T-cell (primary cell): ENCODE measurements at regions not wholly inside any gene's neighbourhood (a gene's known extent, or its start where the extent isn't known, plus 50 kb on each side); places are given as distances from the start of the nearest gene placed in this dataset.
"Not testable (repeated sequence)": the region's sequence is repeated elsewhere in the genome, so short reads cannot be mapped to it uniquely, and the experiment has no call there.

ENCODE experiments used
- ATAC-seq, 4 experiments: fragments of 200-7000 bp in 3 of 4; fragments of 150-1000 bp in 1 of 4; cut with Tn5 transposase; replicated peaks in 1 of 4; 1 replicate in 3 of 4; 2 replicates in 1 of 4; pipeline ENCODE4 v1.10.0; 2021; ENCODE audit warnings: moderate library complexity in 3 of 4, mild to moderate bottlenecking in 2 of 4, moderate number of reproducible peaks in 1 of 4
- CTCF ChIA-PET, 2 donors: fragments of 300-600 bp; sonication (Branson Sonifier 250); formaldehyde crosslinking; loops; one replicate each; lab custom pipeline; 2022; ENCODE audit warnings: antibody characterized with exemption in 2 of 2; lab: Charles Lee
- POLR2A ChIA-PET, 2 donors: fragments of 300-600 bp; sonication (Branson Sonifier 250); formaldehyde crosslinking; loops; one replicate each; lab custom pipeline; 2022; ENCODE audit warnings: antibody characterized with exemption in 2 of 2; lab: Charles Lee
- DNase-seq, 35 experiments: peaks; one replicate each; pipeline versions ENCODE4 v3.0.0 to v3.0.0-alpha.2; 2013 to 2023
- H3K27ac ChIP-seq: one replicate; pipeline ENCODE4 v1.5.1; 2013; ENCODE audit warnings: low read length
- H3K27me3 ChIP-seq, 2 experiments: replicated peaks in 1 of 2; 1 replicate in 1 of 2; 2 replicates in 1 of 2; pipeline versions ENCODE4 v1.6.1 to v1.7.0; 2013; ENCODE audit warnings: low read length in 1 of 2, mixed read lengths in 1 of 2; ENCODE audit not compliant: control insufficient read depth in 2 of 2, insufficient read depth in 2 of 2; ENCODE audit errors: extremely low read depth in 1 of 2
- H3K36me3 ChIP-seq, 2 donors: 1 replicate in 1 of 2; 2 replicates in 1 of 2; pipeline versions ENCODE4 v1.6.1 to v1.7.0; 2013; ENCODE audit warnings: low read length in 1 of 2; ENCODE audit not compliant: control insufficient read depth in 2 of 2, insufficient read depth in 1 of 2; ENCODE audit errors: extremely low read depth in 1 of 2
- H3K4me1 ChIP-seq, 2 experiments: 1 replicate in 1 of 2; 2 replicates in 1 of 2; pipeline versions ENCODE4 v1.6.1 to v1.7.0; 2013; ENCODE audit warnings: low read length in 2 of 2, mixed read lengths in 1 of 2; ENCODE audit not compliant: insufficient read depth in 2 of 2, control insufficient read depth in 1 of 2; ENCODE audit errors: extremely low read depth in 1 of 2
- H3K4me3 ChIP-seq, 2 donors: 1 replicate in 1 of 2; 2 replicates in 1 of 2; pipeline versions ENCODE4 v1.5.1 to v1.7.0; 2013; ENCODE audit warnings: mild to moderate bottlenecking in 2 of 2, low read length in 1 of 2, moderate library complexity in 1 of 2; ENCODE audit not compliant: control insufficient read depth in 1 of 2; ENCODE audit errors: extremely low read depth in 1 of 2
- H3K9me3 ChIP-seq: 2 replicates; pipeline ENCODE4 v1.7.0; 2013
- H3K27ac Mint-ChIP-seq, 2 donors: one replicate each; pipeline ENCODE4 v1.8.0; 2020 to 2021; ENCODE audit warnings: mild to moderate bottlenecking in 2 of 2, mixed read lengths in 2 of 2
- H3K27me3 Mint-ChIP-seq, 2 donors: one replicate each; pipeline ENCODE4 v1.8.0; 2021 to 2022; ENCODE audit warnings: mixed read lengths in 2 of 2
- H3K36me3 Mint-ChIP-seq: one replicate; pipeline ENCODE4 v1.8.0; 2021; ENCODE audit warnings: mixed read lengths
- H3K4me1 Mint-ChIP-seq, 3 donors: one replicate each; pipeline ENCODE4 v1.8.0; 2020 to 2022; ENCODE audit warnings: mixed read lengths in 3 of 3, mild to moderate bottlenecking in 1 of 3
- H3K4me3 Mint-ChIP-seq, 3 donors: one replicate each; pipeline ENCODE4 v1.8.0; 2020 to 2022; ENCODE audit warnings: mild to moderate bottlenecking in 3 of 3, mixed read lengths in 3 of 3, moderate library complexity in 3 of 3
- H3K9me3 Mint-ChIP-seq, 3 donors: one replicate each; pipeline ENCODE4 v1.8.0; 2020 to 2022; ENCODE audit warnings: mixed read lengths in 3 of 3
- WGBS: methylation state at CpG from one replicate; pipeline ENCODE4 v1.1.5; 2013; ENCODE audit warnings: missing lambda C conversion rate; ENCODE audit not compliant: insufficient coverage; 5-methylcytosine and 5-hydroxymethylcytosine counted together

- no peaks in the 10 kb centered on the region for H3K27me3 Mint-ChIP-seq
- H3K4me3 ChIP-seq = no peak overlapping the region
- H3K36me3 Mint-ChIP-seq = no peaks in the 10 kb centered on the region
- CTCF ChIA-PET = no interaction called here
- no peak overlapping the region for H3K27ac ChIP-seq
- H3K27me3 ChIP-seq = no peaks in the 10 kb centered on the region
- peaks cover 0 to 4% (median 3%) of the 10 kb centered on the region in 3 donors for H3K9me3 Mint-ChIP-seq
- H3K36me3 ChIP-seq = no peaks in the 10 kb centered on the region
- no peak overlapping the region for H3K4me3 Mint-ChIP-seq
- no peaks in the 10 kb centered on the region for H3K4me1 ChIP-seq
- ATAC-seq = no peak
- POLR2A ChIA-PET = no interaction called here
- no peaks in the 10 kb centered on the region for H3K4me1 Mint-ChIP-seq
- 83% methylated on average over 1 of the region's 5 CpGs for WGBS
- no peaks in the 10 kb centered on the region for H3K9me3 ChIP-seq
- no peak overlapping the region for H3K27ac Mint-ChIP-seq
- no peak for DNase-seq
Measured at GRCh38 chr4:167897116-167897515, 195.2 kb upstream of the ANXA10 start.

DNA sequence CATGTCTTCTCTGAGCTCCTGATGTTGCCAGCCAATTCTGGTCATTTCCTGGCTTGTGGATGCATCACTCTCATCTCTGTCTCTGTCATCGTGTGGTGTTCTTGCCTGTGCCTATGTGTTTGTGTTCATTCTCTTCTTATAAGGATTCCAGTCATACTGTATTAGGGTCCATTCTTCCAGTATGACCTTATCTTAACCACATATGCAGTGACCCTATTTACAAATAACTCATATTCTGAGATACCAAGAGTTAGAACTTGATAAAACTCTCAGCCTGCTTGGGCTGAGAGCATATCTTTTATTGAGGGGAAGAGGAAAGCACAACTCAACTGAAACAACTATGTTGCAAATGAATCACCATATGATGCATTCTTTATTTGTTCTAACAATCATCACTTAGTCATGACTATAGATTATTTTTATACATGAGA is 189.0 kb upstream of the ANXA10 start:
- H3K36me3 Mint-ChIP-seq = no peaks in the 10 kb centered on the region
- POLR2A ChIA-PET = no interaction called here
- CTCF ChIA-PET = no interaction called here
- Histone ChIP-seq H3K27ac (no peak overlapping the region), H3K9me3 (no peaks in the 10 kb centered on the region), H3K36me3 (no peaks in the 10 kb centered on the region), H3K27me3 (no peaks in the 10 kb centered on the region), H3K4me3 (no peak overlapping the region), H3K4me1 (no peaks in the 10 kb centered on the region)
- no peaks in the 10 kb centered on the region for H3K4me1 Mint-ChIP-seq
- no peak overlapping the region for H3K27ac Mint-ChIP-seq
- no peaks in the 10 kb centered on the region for H3K27me3 Mint-ChIP-seq
- no CpG with 5 or more reads among the region's 1 CpG for WGBS
- H3K9me3 Mint-ChIP-seq = peaks cover 0 to 4% (median 0%) of the 10 kb centered on the region in 3 donors
- DNase-seq (no peak), ATAC-seq (no peak)
- no peak overlapping the region for H3K4me3 Mint-ChIP-seq

DNA sequence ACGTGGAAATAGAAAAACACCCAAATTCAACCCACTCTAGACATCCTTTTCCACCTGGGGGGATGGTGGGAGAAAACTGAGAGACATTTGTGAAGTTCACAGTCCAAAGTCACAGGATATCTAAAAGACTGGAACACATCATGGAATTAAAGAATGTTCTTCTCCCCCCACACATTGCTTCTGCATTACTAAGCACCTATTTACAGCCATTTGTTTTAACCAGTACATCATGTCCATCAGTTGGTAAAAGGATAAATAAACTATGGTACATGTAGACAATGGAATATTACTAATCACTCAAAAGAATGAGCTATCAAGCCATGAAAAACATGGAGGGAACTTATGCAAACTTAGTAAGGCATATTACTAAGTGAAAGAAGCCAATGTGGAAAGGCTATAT is 185.5 kb upstream of the ANXA10 start:
- no peak overlapping the region for H3K4me3 Mint-ChIP-seq
- Histone ChIP-seq H3K36me3 (no peaks in the 10 kb centered on the region), H3K9me3 (no peaks in the 10 kb centered on the region), H3K4me1 (no peaks in the 10 kb centered on the region), H3K4me3 (no peak overlapping the region), H3K27ac (no peak overlapping the region), H3K27me3 (no peaks in the 10 kb centered on the region)
- ChIA-PET POLR2A (no interaction called here), CTCF (no interaction called here)
- H3K27me3 Mint-ChIP-seq = no peaks in the 10 kb centered on the region
- no peaks in the 10 kb centered on the region for H3K36me3 Mint-ChIP-seq
- no CpG with 5 or more reads among the region's 1 CpG for WGBS
- peaks cover 0 to 10% (median 4%) of the 10 kb centered on the region in 3 donors for H3K9me3 Mint-ChIP-seq
- no peak for DNase-seq
- no peaks in the 10 kb centered on the region for H3K4me1 Mint-ChIP-seq
- H3K27ac Mint-ChIP-seq = no peak overlapping the region
- ATAC-seq = no peak

- Histone ChIP-seq H3K27me3 (no peaks in the 10 kb centered on the region), H3K4me3 (no peak overlapping the region), H3K4me1 (no peaks in the 10 kb centered on the region), H3K9me3 (no peaks in the 10 kb centered on the region), H3K36me3 (no peaks in the 10 kb centered on the region), H3K27ac (no peak overlapping the region)
- Mint-ChIP-seq H3K27ac (no peak overlapping the region), H3K4me3 (no peak overlapping the region), H3K36me3 (no peaks in the 10 kb centered on the region), H3K9me3 (peaks cover 3 to 17% (median 8%) of the 10 kb centered on the region in 3 donors), H3K27me3 (no peaks in the 10 kb centered on the region), H3K4me1 (no peaks in the 10 kb centered on the region)
- DNase-seq (no peak), ATAC-seq (no peak)
- ChIA-PET POLR2A (interaction anchor here in 1 of 2 donors (0.6 kb wide), 1 partner anchor 63 kb away, joined by 4 read pairs; no protein-coding TSS in a partner anchor), CTCF (no interaction called here)
Measured at GRCh38 chr4:167908816-167909215, 183.5 kb upstream of the ANXA10 start.

- H3K27ac ChIP-seq, H3K4me1 ChIP-seq, H3K27me3 ChIP-seq, H3K27me3 Mint-ChIP-seq, DNase-seq, H3K4me1 Mint-ChIP-seq, H3K27ac Mint-ChIP-seq, H3K36me3 ChIP-seq, ATAC-seq, H3K4me3 Mint-ChIP-seq, POLR2A ChIA-PET, CTCF ChIA-PET, H3K36me3 Mint-ChIP-seq, H3K4me3 ChIP-seq, H3K9me3 ChIP-seq: not testable (repeated sequence)
- WGBS = no CpG with 5 or more reads among the region's 3 CpGs
- H3K9me3 Mint-ChIP-seq = peaks cover 4 to 17% (median 16%) of the 10 kb centered on the region in 3 donors
Measured at GRCh38 chr4:167912535-167912934, 179.8 kb upstream of the ANXA10 start.

GRCh38 chr4:167918077-167918476 is 174.3 kb upstream of the ANXA10 start:
- Histone ChIP-seq H3K27ac (no peak overlapping the region), H3K36me3 (no peaks in the 10 kb centered on the region), H3K4me3 (no peak overlapping the region), H3K27me3 (no peaks in the 10 kb centered on the region), H3K9me3 (no peaks in the 10 kb centered on the region), H3K4me1 (no peaks in the 10 kb centered on the region)
- Mint-ChIP-seq H3K9me3 (peaks cover 14 to 27% (median 15%) of the 10 kb centered on the region in 3 donors), H3K36me3 (no peaks in the 10 kb centered on the region), H3K27ac (no peak overlapping the region), H3K4me3 (no peak overlapping the region), H3K27me3 (no peaks in the 10 kb centered on the region), H3K4me1 (no peaks in the 10 kb centered on the region)
- DNase-seq = no peak
- ATAC-seq = no peak
- ChIA-PET CTCF (no interaction called here), POLR2A (no interaction called here)
- WGBS = 63% methylated on average over 1 of the region's 1 CpG

GRCh38 chr4:167930166-167930565 is 162.2 kb upstream of the ANXA10 start:
- H3K36me3 Mint-ChIP-seq = no peaks in the 10 kb centered on the region
- Histone ChIP-seq H3K27me3 (no peaks in the 10 kb centered on the region), H3K9me3 (no peaks in the 10 kb centered on the region), H3K4me1 (no peaks in the 10 kb centered on the region), H3K27ac (no peak overlapping the region), H3K4me3 (no peak overlapping the region), H3K36me3 (no peaks in the 10 kb centered on the region)
- ChIA-PET POLR2A (no interaction called here), CTCF (no interaction called here)
- H3K4me1 Mint-ChIP-seq = no peaks in the 10 kb centered on the region
- ATAC-seq = no peak
- H3K27me3 Mint-ChIP-seq = no peaks in the 10 kb centered on the region
- 70% methylated on average over 1 of the region's 1 CpG for WGBS
- peaks cover 0 to 5% (median 0%) of the 10 kb centered on the region in 3 donors for H3K9me3 Mint-ChIP-seq
- H3K27ac Mint-ChIP-seq = no peak overlapping the region
- no peak overlapping the region for H3K4me3 Mint-ChIP-seq
- DNase-seq = no peak
